Karpas-422 (cell line): ENCODE measurements at regions not wholly inside any gene's neighbourhood (a gene's known extent, or its start where the extent isn't known, plus 50 kb on each side); places are given as distances from the start of the nearest gene placed in this dataset.

ENCODE experiments used
- DNase-seq: peaks from one replicate; pipeline ENCODE4 v3.0.0-alpha.2; 2015
- H2AFZ ChIP-seq: fragments of 200-600 bp; sonication (generic); 2 replicates; pipeline ENCODE4 v1.6.1; 2014; ENCODE audit warnings: antibody characterized with exemption, low read length, mixed read lengths
- H3K27ac ChIP-seq: fragments of 200-600 bp; sonication (generic); 2 replicates; pipeline ENCODE4 v1.5.1; 2014; ENCODE audit warnings: mild to moderate bottlenecking, low read length, moderate library complexity
- H3K27me3 ChIP-seq: fragments of 200-600 bp; sonication (generic); 2 replicates; pipeline ENCODE4 v1.6.1; 2014; ENCODE audit warnings: low read length, mixed read lengths
- H3K36me3 ChIP-seq: fragments of 200-600 bp; sonication (generic); 2 replicates; pipeline ENCODE4 v1.6.1; 2014; ENCODE audit warnings: low read length, mixed read lengths; ENCODE audit not compliant: insufficient read depth
- H3K4me1 ChIP-seq: fragments of 200-600 bp; sonication (generic); 2 replicates; pipeline ENCODE4 v1.6.1; 2014; ENCODE audit warnings: mild to moderate bottlenecking, low read length, mixed read lengths
- H3K4me2 ChIP-seq: fragments of 200-600 bp; sonication (generic); 2 replicates; pipeline ENCODE4 v1.6.1; 2014; ENCODE audit warnings: low read length, low read depth, mild to moderate bottlenecking; ENCODE audit not compliant: poor library complexity, severe bottlenecking
- H3K4me3 ChIP-seq: fragments of 200-600 bp; sonication (generic); 2 replicates; pipeline ENCODE4 v1.5.1; 2014; ENCODE audit warnings: mild to moderate bottlenecking, antibody characterized with exemption, low read length, mixed read lengths
- H3K79me2 ChIP-seq: fragments of 200-600 bp; sonication (generic); 2 replicates; pipeline ENCODE4 v1.6.1; 2014; ENCODE audit warnings: mild to moderate bottlenecking, low read length, mixed read lengths
- H3K9ac ChIP-seq: fragments of 200-600 bp; sonication (generic); 2 replicates; pipeline ENCODE4 v1.6.0; 2014; ENCODE audit warnings: low read length
- H3K9me2 ChIP-seq: fragments of 200-600 bp; sonication (generic), shearing (Covaris generic); replicated peaks from 2 replicates; pipeline ENCODE4 v1.6.0; 2014; ENCODE audit warnings: mild to moderate bottlenecking, low read length, moderate library complexity; ENCODE audit not compliant: insufficient read depth
- H3K9me3 ChIP-seq: fragments of 300-700, 200-600 bp; sonication (generic); 2 replicates; pipeline ENCODE4 v1.6.1; 2014; ENCODE audit warnings: low read length, mixed read lengths
- H4K20me1 ChIP-seq: fragments of 200-600 bp; sonication (generic); 2 replicates; pipeline ENCODE4 v1.6.1; 2014; ENCODE audit warnings: mild to moderate bottlenecking, antibody characterized with exemption, low read length, low read depth; ENCODE audit not compliant: insufficient read depth

DNA sequence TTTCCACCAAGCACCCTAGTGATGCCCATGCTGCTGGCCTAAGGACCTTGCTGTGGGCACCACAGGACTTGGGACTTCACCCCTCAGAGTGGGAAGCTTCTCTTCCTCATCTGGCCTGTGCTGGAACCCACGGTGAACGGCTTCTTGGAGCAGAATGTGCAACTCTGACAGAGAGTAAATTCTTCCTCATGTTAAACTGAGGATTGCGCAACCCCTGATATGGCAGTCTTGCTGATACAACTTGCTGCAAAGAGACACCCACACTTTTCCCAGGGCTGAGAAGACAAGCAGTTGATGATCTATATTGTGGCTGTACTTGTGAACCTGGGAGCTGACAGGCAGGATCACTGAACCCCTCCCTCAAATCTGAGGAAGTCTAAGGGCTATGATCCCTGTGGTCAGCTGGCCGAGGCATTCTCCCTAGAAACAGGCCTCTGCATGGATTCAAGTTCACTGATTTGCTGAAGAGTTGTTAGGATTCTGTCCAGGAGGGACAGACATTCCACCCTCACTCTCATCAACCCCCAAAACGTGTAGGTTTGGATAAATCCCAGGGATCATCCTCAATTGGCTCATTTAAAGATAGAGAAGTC, 307.2 kb downstream of the MTRR start:
- DNase-seq: no peak
- H3K9me2 ChIP-seq: no peaks in the 10 kb centered on the region
- H3K36me3 ChIP-seq: no peaks in the 10 kb centered on the region
- no peak overlapping the region for H3K27ac ChIP-seq
- H3K9ac ChIP-seq: no peak overlapping the region
- no peak overlapping the region for H2AFZ ChIP-seq
- no peaks in the 10 kb centered on the region for H3K9me3 ChIP-seq
- H3K4me3 ChIP-seq: no peak overlapping the region
- no peaks in the 10 kb centered on the region for H3K79me2 ChIP-seq
- no peaks in the 10 kb centered on the region for H4K20me1 ChIP-seq
- no peaks in the 10 kb centered on the region for H3K27me3 ChIP-seq
- H3K4me1 ChIP-seq: no peaks in the 10 kb centered on the region
- no peak overlapping the region for H3K4me2 ChIP-seq

DNA sequence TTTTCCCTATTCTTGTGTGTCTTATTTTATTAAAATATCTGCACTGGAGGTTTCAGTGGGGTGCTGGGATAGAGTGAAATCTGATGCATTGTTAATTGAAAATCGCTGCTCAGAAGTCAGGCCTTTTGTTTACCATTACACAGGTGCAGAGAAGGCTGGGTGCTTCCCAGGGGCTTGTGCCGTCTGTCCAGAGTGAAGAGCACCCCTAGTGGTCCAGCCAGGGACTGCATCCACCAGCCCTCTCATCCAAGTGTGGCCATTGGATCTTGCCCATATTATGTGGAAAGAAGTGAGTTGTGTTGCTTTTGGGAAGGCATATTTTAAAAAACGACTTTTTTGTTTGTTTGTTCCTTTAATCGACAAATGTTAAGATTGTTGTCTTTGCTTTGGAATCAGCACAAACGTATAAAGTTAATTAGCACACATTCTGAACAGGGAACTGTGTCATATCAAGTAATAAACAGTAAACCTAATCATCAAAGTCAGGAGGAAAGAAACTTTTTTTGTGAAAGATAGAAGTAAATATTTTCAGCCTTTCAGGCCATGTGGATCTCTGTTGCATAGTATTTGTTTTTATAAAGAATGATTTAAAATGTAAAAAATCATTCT, 315.6 kb downstream of the MTRR start:
- Histone ChIP-seq H3K27me3 (no peaks in the 10 kb centered on the region), H2AFZ (no peak overlapping the region), H3K36me3 (no peaks in the 10 kb centered on the region), H3K9me2 (no peaks in the 10 kb centered on the region), H3K4me2 (no peak overlapping the region), H3K27ac (no peak overlapping the region), H3K4me3 (no peak overlapping the region), H3K79me2 (no peaks in the 10 kb centered on the region), H4K20me1 (no peaks in the 10 kb centered on the region), H3K4me1 (no peaks in the 10 kb centered on the region), H3K9me3 (no peaks in the 10 kb centered on the region), H3K9ac (no peak overlapping the region)
- peak; percentile 81 for DNase-seq

DNA sequence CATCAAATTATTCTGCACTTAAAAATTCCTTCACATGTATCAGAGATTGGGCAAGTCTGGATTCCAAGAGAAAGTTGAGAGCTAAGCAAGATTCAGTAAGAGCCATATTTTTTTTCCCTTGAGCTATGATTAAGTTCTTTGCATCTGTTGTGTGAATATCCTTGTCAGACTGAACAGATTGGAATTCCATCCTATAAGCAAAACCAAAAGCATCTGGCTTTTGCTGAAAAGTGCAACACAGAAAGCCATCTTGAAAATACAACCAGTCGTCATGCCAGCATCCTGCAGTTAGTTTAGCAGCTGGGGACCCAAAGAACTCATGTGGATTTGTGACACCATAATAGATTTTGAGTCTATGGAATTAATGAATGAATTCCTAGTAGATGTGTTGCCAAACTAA, 316.9 kb downstream of the MTRR start:
- H3K27me3 ChIP-seq: no peaks in the 10 kb centered on the region
- no peak overlapping the region for H3K4me3 ChIP-seq
- H3K4me2 ChIP-seq: no peak overlapping the region
- no peaks in the 10 kb centered on the region for H3K9me2 ChIP-seq
- no peak overlapping the region for H2AFZ ChIP-seq
- DNase-seq: no peak
- no peak overlapping the region for H3K9ac ChIP-seq
- H4K20me1 ChIP-seq: no peaks in the 10 kb centered on the region
- H3K79me2 ChIP-seq: no peaks in the 10 kb centered on the region
- H3K4me1 ChIP-seq: no peaks in the 10 kb centered on the region
- no peaks in the 10 kb centered on the region for H3K9me3 ChIP-seq
- H3K36me3 ChIP-seq: no peaks in the 10 kb centered on the region
- no peak overlapping the region for H3K27ac ChIP-seq

DNA sequence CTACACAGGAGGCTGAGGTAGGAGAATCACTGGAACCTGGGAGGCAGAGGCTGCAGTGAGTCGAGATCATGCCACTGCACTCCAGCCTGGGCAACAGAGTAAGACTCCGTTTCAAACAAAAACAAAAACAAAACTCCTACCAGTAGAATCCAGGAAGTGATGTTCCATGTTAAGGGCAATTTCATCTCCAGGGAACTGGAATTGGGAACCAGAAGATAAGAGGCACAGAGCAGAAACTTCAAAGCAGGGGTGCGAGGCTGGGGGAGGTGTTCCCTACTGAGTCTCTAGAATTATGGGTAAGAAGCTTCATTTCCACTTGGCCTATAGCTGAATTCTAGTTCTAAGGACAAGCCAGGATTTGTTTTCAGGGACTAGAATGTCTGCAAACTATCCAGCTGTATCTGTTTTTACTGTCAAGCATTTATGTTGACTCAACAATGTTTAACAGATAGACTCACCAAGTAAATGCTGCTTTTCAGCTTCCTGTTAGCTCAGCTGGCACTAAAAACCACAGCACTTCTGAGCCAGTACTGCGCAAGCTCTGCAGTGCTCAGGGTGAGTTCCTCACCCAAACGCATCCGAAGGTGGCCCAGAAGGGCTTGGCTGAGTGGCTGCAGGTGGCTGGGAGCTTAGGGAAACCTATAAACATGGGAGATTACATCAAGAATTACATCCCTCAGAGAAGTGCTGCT, 320.1 kb downstream of the MTRR start:
- Histone ChIP-seq H3K4me1 (no peaks in the 10 kb centered on the region), H3K4me2 (no peak overlapping the region), H3K4me3 (no peak overlapping the region), H3K9me2 (no peaks in the 10 kb centered on the region; the same call in 1 of the 2 replicates), H3K9me3 (peaks cover 9% of the 10 kb centered on the region; the same call in 1 of the 2 replicates), H2AFZ (no peak overlapping the region), H3K36me3 (no peaks in the 10 kb centered on the region), H3K9ac (no peak overlapping the region), H3K27ac (no peak overlapping the region), H4K20me1 (no peaks in the 10 kb centered on the region), H3K79me2 (no peaks in the 10 kb centered on the region), H3K27me3 (no peaks in the 10 kb centered on the region)
- no peak for DNase-seq

DNA sequence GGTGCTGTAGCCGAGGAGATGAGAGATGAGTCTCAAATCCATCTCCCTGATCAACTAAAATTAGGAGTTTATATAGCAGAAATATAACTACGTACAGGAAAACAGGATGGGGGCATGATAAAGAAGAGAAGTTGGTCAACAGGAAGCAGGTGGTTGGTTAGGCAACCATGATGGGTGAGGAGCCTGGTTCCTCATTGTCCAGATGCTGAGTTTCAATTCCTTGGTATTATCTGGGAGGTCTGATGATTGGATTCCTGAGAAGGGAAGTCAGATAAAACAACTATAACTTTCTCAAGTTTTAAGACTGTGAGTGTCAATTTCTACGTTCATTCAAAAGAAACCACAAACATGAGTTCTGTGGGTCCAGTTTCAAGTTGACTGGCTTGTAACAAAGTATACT, 323.9 kb downstream of the MTRR start:
- DNase-seq: peak; percentile 6
- H3K36me3 ChIP-seq: no peaks in the 10 kb centered on the region
- H3K4me3 ChIP-seq: no peak overlapping the region
- H3K9ac ChIP-seq: no peak overlapping the region
- H4K20me1 ChIP-seq: no peaks in the 10 kb centered on the region
- H3K9me2 ChIP-seq: no peaks in the 10 kb centered on the region; the same call in 1 of the 2 replicates
- H3K4me2 ChIP-seq: no peak overlapping the region
- H3K27ac ChIP-seq: no peak overlapping the region
- no peaks in the 10 kb centered on the region for H3K27me3 ChIP-seq
- H3K4me1 ChIP-seq: no peaks in the 10 kb centered on the region
- H2AFZ ChIP-seq: no peak overlapping the region
- H3K79me2 ChIP-seq: no peaks in the 10 kb centered on the region
- H3K9me3 ChIP-seq: peaks cover 9% of the 10 kb centered on the region; the same call in 1 of the 2 replicates

DNA sequence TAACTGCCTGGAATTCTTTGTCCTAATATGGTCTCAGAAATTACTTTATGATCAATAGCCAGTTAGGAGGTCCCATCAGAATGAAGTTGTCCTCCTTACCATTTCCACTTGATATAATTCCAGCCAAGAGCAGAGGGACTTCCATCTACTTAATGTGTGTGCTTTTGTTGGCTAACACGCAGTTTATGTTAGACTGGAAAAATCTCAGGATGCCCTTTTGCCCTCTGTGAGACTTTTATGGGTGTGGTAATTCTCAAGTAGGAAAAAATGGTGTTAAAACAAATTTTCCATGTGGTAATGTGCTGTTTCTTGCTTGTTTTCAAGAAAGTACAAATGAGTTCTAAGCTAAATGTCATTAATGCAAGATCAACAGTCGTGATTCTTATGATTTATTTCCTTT, 327.1 kb downstream of the MTRR start:
- Histone ChIP-seq H3K4me2 (no peak overlapping the region), H3K79me2 (no peaks in the 10 kb centered on the region), H3K9me3 (peaks cover 9% of the 10 kb centered on the region; the same call in 1 of the 2 replicates), H3K27me3 (no peaks in the 10 kb centered on the region), H3K4me1 (no peaks in the 10 kb centered on the region), H4K20me1 (no peaks in the 10 kb centered on the region), H2AFZ (no peak overlapping the region), H3K4me3 (no peak overlapping the region), H3K9me2 (no peaks in the 10 kb centered on the region; the same call in 1 of the 2 replicates), H3K9ac (no peak overlapping the region), H3K27ac (no peak overlapping the region), H3K36me3 (no peaks in the 10 kb centered on the region)
- DNase-seq: peak; percentile 28

DNA sequence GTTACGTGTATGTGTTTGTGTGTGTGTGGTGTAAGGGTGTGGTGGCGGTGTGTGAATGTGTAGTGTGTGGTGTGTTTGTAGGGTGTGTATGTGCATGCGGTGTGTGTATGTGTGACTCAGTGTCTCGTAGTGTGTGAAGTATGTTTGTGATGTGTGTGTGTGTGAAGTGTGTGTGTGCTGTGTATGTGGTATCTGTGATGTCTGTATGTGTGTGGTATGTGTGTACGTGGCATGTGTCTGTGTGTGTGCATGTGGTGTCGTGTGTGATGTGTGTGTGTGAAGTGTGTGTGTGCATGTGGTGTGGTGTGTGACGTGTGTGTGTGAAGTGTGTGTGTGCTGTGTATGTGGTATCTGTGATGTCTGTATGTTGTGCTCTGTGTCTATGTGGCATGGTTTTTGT, 339.4 kb downstream of the MTRR start:
- Histone ChIP-seq H3K4me2 (no peak overlapping the region), H3K4me3 (no peak overlapping the region), H3K9me3 (no peaks in the 10 kb centered on the region), H3K79me2 (no peaks in the 10 kb centered on the region), H2AFZ (no peak overlapping the region), H3K36me3 (no peaks in the 10 kb centered on the region), H3K9ac (no peak overlapping the region), H3K9me2 (no peaks in the 10 kb centered on the region), H3K27me3 (no peaks in the 10 kb centered on the region), H4K20me1 (no peaks in the 10 kb centered on the region), H3K27ac (no peak overlapping the region), H3K4me1 (no peaks in the 10 kb centered on the region)
- DNase-seq: no peak

DNA sequence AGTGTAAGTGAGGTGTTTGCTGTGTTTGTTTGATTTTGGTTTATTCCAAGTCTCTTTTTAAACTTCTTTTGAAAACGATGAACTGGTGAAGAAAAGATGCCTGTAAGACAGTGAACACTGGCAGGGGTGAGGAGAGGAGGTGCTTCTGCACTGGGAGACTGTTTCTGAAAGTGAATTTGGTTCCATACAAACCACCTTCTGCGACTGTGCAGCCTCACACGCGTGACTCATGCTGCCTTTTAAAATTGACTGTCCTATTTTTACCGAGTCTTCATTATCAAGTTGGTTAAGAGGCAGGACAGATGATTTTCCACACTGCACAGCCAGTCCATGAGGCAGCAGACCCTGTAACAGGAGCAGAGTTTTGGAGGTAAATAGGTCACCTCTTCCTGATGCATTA, 340.6 kb downstream of the MTRR start:
- no peak overlapping the region for H3K27ac ChIP-seq
- no peaks in the 10 kb centered on the region for H3K27me3 ChIP-seq
- no peak overlapping the region for H3K4me2 ChIP-seq
- no peak overlapping the region for H2AFZ ChIP-seq
- no peaks in the 10 kb centered on the region for H3K9me3 ChIP-seq
- no peaks in the 10 kb centered on the region for H4K20me1 ChIP-seq
- no peak overlapping the region for H3K9ac ChIP-seq
- no peaks in the 10 kb centered on the region for H3K36me3 ChIP-seq
- no peaks in the 10 kb centered on the region for H3K79me2 ChIP-seq
- no peaks in the 10 kb centered on the region for H3K9me2 ChIP-seq
- H3K4me1 ChIP-seq: no peaks in the 10 kb centered on the region
- H3K4me3 ChIP-seq: no peak overlapping the region
- DNase-seq: no peak
